D721Med (cell line): ENCODE measurements at regions not wholly inside any gene's neighbourhood (a gene's known extent, or its start where the extent isn't known, plus 50 kb on each side); places are given as distances from the start of the nearest gene placed in this dataset.

Experiments used
- DNase-seq: peaks from one replicate; pipeline ENCODE4 v3.0.0; 2011; ENCODE audit warnings: low spot score; ENCODE audit not compliant: insufficient read length
- FAIRE-seq: peaks from 2 replicates; lab custom pipeline; 2011; peaks lifted over from hg19 to GRCh38; lab: Jason Lieb, UNC
- CTCF ChIP-seq: IDR thresholded peaks from 2 replicates; pipeline ENCODE4 v1.5.1; 2012; ENCODE audit warnings: mild to moderate bottlenecking, control low read depth; ENCODE audit not compliant: insufficient read depth; ENCODE audit errors: missing control alignments

- FAIRE-seq = no peak
- no peak for TF ChIP-seq CTCF
These were observed 152.1 kb downstream of the SPP2 start for GRCh38 chr2:234202601-234203000.

GRCh38 chr2:234199996-234200395 lies 149.5 kb downstream of the SPP2 start:
- DNase-seq = no peak
- no peak for TF ChIP-seq CTCF
- no peak for FAIRE-seq

More at GRCh38 chr2:234202601-234203000, 152.1 kb downstream of the SPP2 start:
- no peak for DNase-seq

GRCh38 chr2:234198976-234199375 lies 148.5 kb downstream of the SPP2 start:
- DNase-seq (no peak), FAIRE-seq (no peak)
- TF ChIP-seq CTCF = no peak

GRCh38 chr2:234195516-234195915 lies 145.0 kb downstream of the SPP2 start:
- no peak for FAIRE-seq
- TF ChIP-seq CTCF = no peak
- no peak for DNase-seq

- TF ChIP-seq CTCF = no peak
- DNase-seq (no peak), FAIRE-seq (no peak)
These were observed 143.6 kb downstream of the SPP2 start for GRCh38 chr2:234193977-234194563.

GRCh38 chr2:234191819-234192407 lies 141.4 kb downstream of the SPP2 start:
- FAIRE-seq (no peak), DNase-seq (no peak)
- TF ChIP-seq CTCF = no peak

- TF ChIP-seq CTCF = no peak
- FAIRE-seq (no peak), DNase-seq (no peak)
These were observed 139.3 kb downstream of the SPP2 start for GRCh38 chr2:234189786-234190300.
